Endothelial cell of umbilical vein (primary cell): ENCODE measurements at regions not wholly inside any gene's neighbourhood (a gene's known extent, or its start where the extent isn't known, plus 50 kb on each side); places are given as distances from the start of the nearest gene placed in this dataset.

ENCODE experiments used
- CTCF ChIP-seq, 2 donors: IDR thresholded peaks; 1 replicate in 1 of 2; 2 replicates in 1 of 2; pipeline ENCODE4 v1.5.1; 2011; ENCODE audit warnings: low read length in 2 of 2, mild to moderate bottlenecking in 2 of 2, moderate library complexity in 2 of 2, control low read depth in 1 of 2, inconsistent platforms in 1 of 2, low read depth in 1 of 2; ENCODE audit not compliant: insufficient read depth in 1 of 2; ENCODE audit errors: extremely low read depth in 1 of 2
- EZH2 ChIP-seq: IDR thresholded peaks from 2 replicates; pipeline ENCODE4 v1.6.1; 2012; ENCODE audit warnings: borderline replicate concordance, low read depth, mild to moderate bottlenecking, moderate library complexity, low read length, inconsistent platforms; ENCODE audit not compliant: severe bottlenecking
- FOS ChIP-seq: IDR thresholded peaks from 2 replicates; pipeline ENCODE4 v1.6.1; 2011; ENCODE audit warnings: mild to moderate bottlenecking, low read length, moderate library complexity, borderline replicate concordance; ENCODE audit not compliant: insufficient read depth
- JUN ChIP-seq: IDR thresholded peaks from 2 replicates; pipeline ENCODE4 v1.6.1; 2011; ENCODE audit warnings: borderline replicate concordance, low read depth; ENCODE audit not compliant: insufficient read length, insufficient read depth
- MAX ChIP-seq: IDR thresholded peaks from 2 replicates; pipeline ENCODE4 v1.6.1; 2011; ENCODE audit not compliant: insufficient read depth, insufficient read length
- MYC ChIP-seq: IDR thresholded peaks from one replicate; pipeline ENCODE4 v1.6.1; 2011; ENCODE audit warnings: mild to moderate bottlenecking, low read depth, low read length
- POLR2A ChIP-seq: IDR thresholded peaks from 2 replicates; pipeline ENCODE4 v1.6.1; 2012; ENCODE audit warnings: low read depth, mild to moderate bottlenecking, control low read depth, low read length
- POLR2AphosphoS5 ChIP-seq: IDR thresholded peaks from 2 replicates; pipeline ENCODE4 v1.6.1; 2012; ENCODE audit warnings: low read depth, mild to moderate bottlenecking, control low read depth, low read length, moderate library complexity; ENCODE audit not compliant: insufficient read depth

- no peak for TF ChIP-seq MAX
- TF ChIP-seq CTCF (IDR thresholded peaks at IDR 0.05; ENCODE audit: extremely low read depth in 1 of 2, insufficient read depth in 1 of 2, low read depth in 1 of 2, low read length in 2 of 2), result no peak
- TF ChIP-seq POLR2A, result no peak
- TF ChIP-seq EZH2, result no peak
- TF ChIP-seq POLR2AphosphoS5, result no peak
- no peak for TF ChIP-seq JUN
- no peak for TF ChIP-seq MYC
- TF ChIP-seq FOS, result no peak
Observed at GRCh38 chr10:120972259-120972658, 121.1 kb downstream of the WDR11 start.
